ENCODE measurements at regions not wholly inside any gene's neighbourhood (a gene's known extent, or its start where the extent isn't known, plus 50 kb on each side); places are given as distances from the start of the nearest gene placed in this dataset.

DNA sequence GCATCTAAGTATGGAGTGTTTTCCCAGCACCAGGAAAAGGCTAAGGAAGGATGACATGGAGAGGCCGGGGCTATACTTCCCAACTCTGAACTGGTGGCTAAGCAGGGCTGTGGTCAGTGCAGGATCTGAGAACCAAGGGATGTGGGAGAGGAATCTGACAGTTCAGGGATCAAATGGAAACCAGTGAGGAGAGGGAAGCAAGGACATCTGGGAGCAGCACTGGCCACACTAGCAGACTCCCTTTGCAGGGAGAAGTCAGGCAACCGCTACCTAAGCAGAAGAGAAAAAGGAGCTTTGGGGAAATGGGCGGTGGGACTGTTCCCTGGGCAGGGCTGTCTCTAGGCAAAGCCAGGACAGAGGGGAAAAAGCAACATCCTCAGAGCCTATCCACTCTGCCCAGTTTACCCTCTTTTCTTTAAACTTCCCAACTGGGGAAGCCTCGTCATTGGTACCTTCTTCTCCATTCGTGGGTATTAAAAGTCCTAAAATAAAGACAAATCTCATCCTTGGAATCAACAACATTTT, 105.8 kb upstream of the MEIS1 start:
- no peaks in the 10 kb centered on the region for H3K9me3 ChIP-seq (ENCODE audit: insufficient read depth in 2 of 2, low read depth in 1 of 2, low read length in 1 of 2)
- CTCF ChIA-PET (ENCODE audit: partially characterized antibody), result interaction anchor here (0.6 to 1.1 kb wide), 3 partner anchors 57 to 652 kb away, joined by 3 read pairs; no protein-coding TSS in a partner anchor
- no peak for FAIRE-seq
- no peak for DNase-seq (ENCODE audit: low read depth in 1 of 2, low spot score in 2 of 2)
- H3K23ac ChIP-seq (ENCODE audit: insufficient read length), result no peak overlapping the region
- no peak overlapping the region for H2BK20ac ChIP-seq (ENCODE audit: low read length)
- no peak overlapping the region for H3K4ac ChIP-seq (replicated peaks; ENCODE audit: insufficient read length, low read depth, low read length)
- H3K9ac ChIP-seq (replicated peaks in 1 of 4; ENCODE audit: extremely low read depth in 1 of 4, low read depth in 3 of 4, low read length in 3 of 4), result no peak overlapping the region
- H3K4me3 ChIP-seq (ENCODE audit: extremely low read depth in 1 of 4, insufficient read depth in 2 of 4, low read depth in 3 of 4, low read length in 4 of 4), result no peak overlapping the region
- H3K4me2 ChIP-seq (ENCODE audit: insufficient read depth in 1 of 2, low read depth in 2 of 2, low read length in 2 of 2), result no peak overlapping the region
- peak overlapping the region; percentile 22 for H4K91ac ChIP-seq (replicated peaks; ENCODE audit: insufficient read length, low read length)
- H4K5ac ChIP-seq (ENCODE audit: insufficient read length, low read depth, low read length), result no peak overlapping the region
- H2BK12ac ChIP-seq (ENCODE audit: low read depth, low read length), result peak overlapping the region; percentile 20; the same call in 1 of the 2 replicates
- H4K20me1 ChIP-seq (replicated peaks in 1 of 2; ENCODE audit: control insufficient read depth in 1 of 2, insufficient read depth in 2 of 2, low read length in 2 of 2), result no peaks in the 10 kb centered on the region
- no peak overlapping the region for H2AK5ac ChIP-seq (ENCODE audit: low read depth, low read length)
- H3K27ac ChIP-seq (ENCODE audit: low read depth, low read length), result no peak overlapping the region
- H3K23me2 ChIP-seq (ENCODE audit: low read depth, low read length), result no peaks in the 10 kb centered on the region
- H2BK120ac ChIP-seq (replicated peaks; ENCODE audit: low read depth, low read length), result no peak overlapping the region
- POLR2A ChIA-PET (ENCODE audit: partially characterized antibody), result interaction anchor here (1.3 kb wide), 1 partner anchor 38 kb away, joined by 3 read pairs; no protein-coding TSS in a partner anchor
- no peak overlapping the region for H2BK5ac ChIP-seq (ENCODE audit: low read depth, low read length)
- H3K4me1 ChIP-seq (replicated peaks in 1 of 4; ENCODE audit: control insufficient read depth in 3 of 4, insufficient read depth in 4 of 4, low read length in 3 of 4), result peaks cover 0 to 3% (median 1%) of the 10 kb centered on the region in 4 experiments; a peak in 3 of 7 replicates
- no peaks in the 10 kb centered on the region for H3K79me1 ChIP-seq (ENCODE audit: low read depth, low read length)
- no peaks in the 10 kb centered on the region for H3K36me3 ChIP-seq (ENCODE audit: control insufficient read depth in 2 of 4, insufficient read depth in 4 of 4, low read length in 3 of 4)
- no peak overlapping the region for H4K8ac ChIP-seq (ENCODE audit: extremely low read depth, insufficient read depth, low read length)
- H3K79me2 ChIP-seq (ENCODE audit: control insufficient read depth in 1 of 2, insufficient read depth in 2 of 2, low read length in 2 of 2), result no peaks in the 10 kb centered on the region
- no peak overlapping the region for H3K14ac ChIP-seq (ENCODE audit: insufficient read length)
- H2AFZ ChIP-seq (ENCODE audit: low read length), result no peak overlapping the region
- H3K56ac ChIP-seq (replicated peaks; ENCODE audit: insufficient read length, low read depth, low read length), result no peak overlapping the region
- WGBS, 2 experiments (ENCODE audit: extremely low coverage in 1 of 2, insufficient coverage in 1 of 2, insufficient read length in 1 of 2, insufficient replicate concordance in 2 of 2, low coverage in 1 of 2, low lambda C conversion rate in 2 of 2, missing lambda C conversion rate in 1 of 2), result 75% methylated on average over 5 of the region's 5 CpGs; no CpG with 5 or more reads in 1 of the 2 experiments
- H2BK15ac ChIP-seq (ENCODE audit: low read length), result no peak overlapping the region
- no peak for TF ChIP-seq CBX8 (IDR thresholded peaks at IDR 0.05; ENCODE audit: borderline replicate concordance, low read depth, low read length)
- no peak for TF ChIP-seq RFX5 (IDR thresholded peaks at IDR 0.05; ENCODE audit: borderline replicate concordance, low read depth, low read length)
- TF ChIP-seq HDAC6 (IDR thresholded peaks at IDR 0.05; ENCODE audit: low read depth, low read length), result no peak
- TF ChIP-seq SP1 (IDR thresholded peaks at IDR 0.05; ENCODE audit: low read depth, low read length), result no peak
- TF ChIP-seq, protein P1, sequence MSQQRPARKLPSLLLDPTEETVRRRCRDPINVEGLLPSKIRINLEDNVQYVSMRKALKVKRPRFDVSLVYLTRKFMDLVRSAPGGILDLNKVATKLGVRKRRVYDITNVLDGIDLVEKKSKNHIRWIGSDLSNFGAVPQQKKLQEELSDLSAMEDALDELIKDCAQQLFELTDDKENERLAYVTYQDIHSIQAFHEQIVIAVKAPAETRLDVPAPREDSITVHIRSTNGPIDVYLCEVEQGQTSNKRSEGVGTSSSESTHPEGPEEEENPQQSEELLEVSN (IDR thresholded peaks at IDR 0.05), result no peak
- no peaks in the 10 kb centered on the region for H3K27me3 ChIP-seq (replicated peaks in 1 of 4; ENCODE audit: control insufficient read depth in 3 of 4, extremely low read depth in 1 of 4, insufficient read depth in 3 of 4, low read length in 3 of 4)
- H3K18ac ChIP-seq (ENCODE audit: extremely low read depth, low read length), result no peak overlapping the region
